ENCODE measurements at regions not wholly inside any gene's neighbourhood (a gene's known extent, or its start where the extent isn't known, plus 50 kb on each side); places are given as distances from the start of the nearest gene placed in this dataset.

DNA sequence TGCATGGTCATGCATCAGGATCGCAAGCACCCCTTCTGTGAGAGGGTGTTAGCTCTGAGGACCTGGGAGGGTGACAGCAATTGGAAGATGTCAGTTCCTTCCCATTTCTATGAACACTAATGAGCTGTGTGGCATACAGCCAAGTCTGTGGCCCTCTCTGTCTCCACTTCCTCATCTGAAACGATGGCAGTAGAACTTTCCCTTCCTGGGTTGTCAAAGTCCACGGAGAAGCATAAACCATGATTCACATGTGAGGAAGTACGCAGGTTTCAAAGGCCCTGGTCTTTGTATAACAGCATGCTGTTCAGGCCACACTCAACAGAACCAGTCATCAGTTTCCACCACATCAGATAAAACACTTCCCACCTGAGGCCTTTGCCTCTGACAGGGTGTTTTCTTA lies 167.4 kb upstream of the RAB6C start:
- H4K20me1 ChIP-seq (ENCODE audit: control insufficient read depth, extremely low read depth, insufficient read depth, low read length) = no peaks in the 10 kb centered on the region
- no peak overlapping the region for H3K27ac ChIP-seq (ENCODE audit: control insufficient read depth, insufficient read depth, low read length)
- no peak overlapping the region for H2AFZ ChIP-seq (ENCODE audit: control insufficient read depth, low read length)
- no peak for FAIRE-seq
- TF ChIP-seq, protein P1, sequence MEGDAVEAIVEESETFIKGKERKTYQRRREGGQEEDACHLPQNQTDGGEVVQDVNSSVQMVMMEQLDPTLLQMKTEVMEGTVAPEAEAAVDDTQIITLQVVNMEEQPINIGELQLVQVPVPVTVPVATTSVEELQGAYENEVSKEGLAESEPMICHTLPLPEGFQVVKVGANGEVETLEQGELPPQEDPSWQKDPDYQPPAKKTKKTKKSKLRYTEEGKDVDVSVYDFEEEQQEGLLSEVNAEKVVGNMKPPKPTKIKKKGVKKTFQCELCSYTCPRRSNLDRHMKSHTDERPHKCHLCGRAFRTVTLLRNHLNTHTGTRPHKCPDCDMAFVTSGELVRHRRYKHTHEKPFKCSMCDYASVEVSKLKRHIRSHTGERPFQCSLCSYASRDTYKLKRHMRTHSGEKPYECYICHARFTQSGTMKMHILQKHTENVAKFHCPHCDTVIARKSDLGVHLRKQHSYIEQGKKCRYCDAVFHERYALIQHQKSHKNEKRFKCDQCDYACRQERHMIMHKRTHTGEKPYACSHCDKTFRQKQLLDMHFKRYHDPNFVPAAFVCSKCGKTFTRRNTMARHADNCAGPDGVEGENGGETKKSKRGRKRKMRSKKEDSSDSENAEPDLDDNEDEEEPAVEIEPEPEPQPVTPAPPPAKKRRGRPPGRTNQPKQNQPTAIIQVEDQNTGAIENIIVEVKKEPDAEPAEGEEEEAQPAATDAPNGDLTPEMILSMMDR (optimal IDR thresholded peaks at IDR 0.05 in 1 of 3, IDR thresholded peaks at IDR 0.05 in 1 of 3, conservative IDR thresholded peaks at IDR 0.05 in 1 of 3; ENCODE audit: extremely low read depth in 1 of 3, insufficient read depth in 2 of 3, low read length in 3 of 3) = no peak
- TF ChIP-seq EZH2 (IDR thresholded peaks at IDR 0.05; ENCODE audit: low read length) = no peak
- dilution Hi-C loops (cut with MboI; ENCODE audit: extremely low pct_ligation_motif_present, low sequenced_read_pairs) = no loop called here
- no peak overlapping the region for H3K9ac ChIP-seq (ENCODE audit: control insufficient read depth, extremely low read depth, insufficient read depth, low read length)
- no peak overlapping the region for H3K4me2 ChIP-seq (ENCODE audit: control insufficient read depth, extremely low read depth, insufficient read depth, low read depth, low read length)
- no peaks in the 10 kb centered on the region for H3K4me1 ChIP-seq (ENCODE audit: control insufficient read depth, extremely low read depth, insufficient read depth, low read length)
- H3K9me3 ChIP-seq (ENCODE audit: control insufficient read depth, low read depth, low read length) = no peaks in the 10 kb centered on the region
- H3K79me2 ChIP-seq (ENCODE audit: control insufficient read depth, insufficient read depth, low read length) = no peaks in the 10 kb centered on the region
- no peaks in the 10 kb centered on the region for H3K36me3 ChIP-seq (ENCODE audit: control insufficient read depth in 2 of 2, extremely low read depth in 1 of 2, insufficient read depth in 2 of 2, low read length in 2 of 2)
- H3K9me1 ChIP-seq (ENCODE audit: control insufficient read depth, extremely low read depth, insufficient read depth, low read length) = no peaks in the 10 kb centered on the region
- no peak for DNase-seq (ENCODE audit: low read depth, low spot score)
- no peak overlapping the region for H3K4me3 ChIP-seq (ENCODE audit: control insufficient read depth in 2 of 3, extremely low read depth in 1 of 3, insufficient read depth in 2 of 3, low read depth in 1 of 3, low read length in 3 of 3)
- H3K27me3 ChIP-seq (ENCODE audit: control insufficient read depth, extremely low read depth, insufficient read depth, low read length) = no peaks in the 10 kb centered on the region

DNA sequence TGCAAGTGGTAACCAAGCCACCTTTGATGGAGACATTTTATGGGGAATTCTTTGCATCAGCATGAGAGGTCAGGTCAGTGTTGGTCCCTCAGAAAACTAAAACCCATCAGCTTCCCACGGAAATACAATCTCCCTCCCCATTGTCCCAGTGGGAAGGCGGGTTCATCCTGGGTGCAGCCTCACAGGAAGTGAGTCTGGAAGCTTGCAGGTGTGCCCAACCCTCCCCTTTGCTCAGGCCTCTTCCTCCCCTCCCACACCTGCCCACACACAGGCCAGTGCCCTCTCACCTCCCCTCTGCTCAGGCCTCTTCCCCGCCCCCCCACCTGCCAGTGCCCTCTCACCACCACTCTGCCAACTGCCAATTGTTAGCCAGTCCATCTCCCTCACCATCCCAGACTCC lies 166.8 kb upstream of the RAB6C start:
- Histone ChIP-seq H4K20me1 (ENCODE audit: control insufficient read depth, extremely low read depth, insufficient read depth, low read length) (no peaks in the 10 kb centered on the region), H3K9ac (ENCODE audit: control insufficient read depth, extremely low read depth, insufficient read depth, low read length) (no peak overlapping the region), H3K9me3 (ENCODE audit: control insufficient read depth, low read depth, low read length) (no peaks in the 10 kb centered on the region), H3K79me2 (ENCODE audit: control insufficient read depth, insufficient read depth, low read length) (no peaks in the 10 kb centered on the region), H3K4me2 (ENCODE audit: control insufficient read depth, extremely low read depth, insufficient read depth, low read depth, low read length) (no peak overlapping the region), H3K4me3 (ENCODE audit: control insufficient read depth in 2 of 3, extremely low read depth in 1 of 3, insufficient read depth in 2 of 3, low read depth in 1 of 3, low read length in 3 of 3) (no peak overlapping the region), H2AFZ (ENCODE audit: control insufficient read depth, low read length) (no peak overlapping the region), H3K9me1 (ENCODE audit: control insufficient read depth, extremely low read depth, insufficient read depth, low read length) (no peaks in the 10 kb centered on the region), H3K27ac (ENCODE audit: control insufficient read depth, insufficient read depth, low read length) (no peak overlapping the region), H3K36me3 (ENCODE audit: control insufficient read depth in 2 of 2, extremely low read depth in 1 of 2, insufficient read depth in 2 of 2, low read length in 2 of 2) (no peaks in the 10 kb centered on the region), H3K4me1 (ENCODE audit: control insufficient read depth, extremely low read depth, insufficient read depth, low read length) (no peaks in the 10 kb centered on the region), H3K27me3 (ENCODE audit: control insufficient read depth, extremely low read depth, insufficient read depth, low read length) (no peaks in the 10 kb centered on the region)
- no peak for TF ChIP-seq EZH2 (IDR thresholded peaks at IDR 0.05; ENCODE audit: low read length)
- TF ChIP-seq, protein P1 (optimal IDR thresholded peaks at IDR 0.05 in 1 of 3, IDR thresholded peaks at IDR 0.05 in 1 of 3, conservative IDR thresholded peaks at IDR 0.05 in 1 of 3; ENCODE audit: extremely low read depth in 1 of 3, insufficient read depth in 2 of 3, low read length in 3 of 3) = no peak
- FAIRE-seq (no peak), DNase-seq (ENCODE audit: low read depth, low spot score) (no peak)
- dilution Hi-C loops (cut with MboI; ENCODE audit: extremely low pct_ligation_motif_present, low sequenced_read_pairs) = no loop called here
